H54 (cell line): ENCODE measurements at regions not wholly inside any gene's neighbourhood (a gene's known extent, or its start where the extent isn't known, plus 50 kb on each side); places are given as distances from the start of the nearest gene placed in this dataset.

Experiments
- DNase-seq: peaks from one replicate; pipeline ENCODE4 v3.0.0; 2011; ENCODE audit warnings: low spot score, mixed read lengths; ENCODE audit not compliant: insufficient read length
- FAIRE-seq: peaks from 3 replicates; lab custom pipeline; 2011; peaks lifted over from hg19 to GRCh38; lab: Jason Lieb, UNC
- POLR2A ChIP-seq: IDR thresholded peaks from 2 replicates; pipeline ENCODE4 v1.6.1; 2011; ENCODE audit warnings: low read depth, mild to moderate bottlenecking, low read length

- no peak for TF ChIP-seq POLR2A
- FAIRE-seq (no peak), DNase-seq (peak; percentile 16)
Observed at GRCh38 chr3:124078953-124079911, 87.3 kb upstream of the ROPN1 start.

- DNase-seq: no peak
- FAIRE-seq: no peak
- TF ChIP-seq POLR2A: no peak
Observed at GRCh38 chr3:124079912-124080276, 88.0 kb upstream of the ROPN1 start.

GRCh38 chr3:124082343-124082742 is 90.4 kb upstream of the ROPN1 start:
- no peak for FAIRE-seq
- no peak for DNase-seq
- TF ChIP-seq POLR2A: no peak

DNA sequence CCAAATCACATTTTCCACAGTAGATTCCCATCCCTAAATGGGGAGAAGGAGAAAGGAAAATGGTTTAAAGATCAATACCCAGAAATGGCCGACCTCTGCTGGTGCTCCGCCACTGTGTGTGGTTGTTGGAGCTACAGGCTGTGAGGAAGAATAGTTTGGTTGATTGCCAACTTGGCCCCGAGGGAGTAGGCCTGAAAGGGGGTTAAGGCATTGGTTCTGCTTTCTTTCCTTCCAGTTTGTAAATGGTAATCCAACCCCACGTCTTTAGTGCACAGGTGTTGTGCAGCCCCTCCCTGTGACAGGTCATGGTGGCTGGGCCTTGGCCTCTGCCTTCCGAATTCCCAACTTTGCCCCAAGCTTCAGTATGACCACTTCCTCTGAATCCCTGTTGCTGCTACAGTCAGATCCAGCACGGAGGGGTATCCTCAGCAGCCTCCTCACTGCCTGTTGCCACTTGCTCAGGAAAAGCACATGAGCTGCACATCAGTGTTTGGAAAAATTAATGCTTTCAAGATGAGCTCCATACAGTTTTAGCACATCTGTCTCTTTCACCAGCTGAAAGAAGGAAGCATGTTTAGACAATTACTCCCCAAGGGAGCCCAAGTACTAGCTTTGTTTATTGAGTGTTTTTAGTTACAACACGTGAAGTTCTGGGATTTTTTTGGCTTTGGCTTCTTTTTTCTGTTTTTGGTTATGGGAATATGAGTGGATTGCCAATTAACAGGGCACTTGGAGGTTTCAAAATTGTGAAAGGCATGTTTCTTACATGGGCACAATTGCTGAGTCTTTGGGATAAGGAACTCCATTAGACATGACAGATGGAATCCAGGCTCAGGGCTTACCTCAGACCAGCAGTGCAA is 92.3 kb upstream of the ROPN1 start:
- DNase-seq: no peak
- no peak for TF ChIP-seq POLR2A

GRCh38 chr3:124088801-124089200 is 96.9 kb upstream of the ROPN1 start:
- no peak for FAIRE-seq
- DNase-seq: no peak
- TF ChIP-seq POLR2A: no peak

More for the DNA sequence above, 92.3 kb upstream of the ROPN1 start:
- FAIRE-seq: no peak

DNA sequence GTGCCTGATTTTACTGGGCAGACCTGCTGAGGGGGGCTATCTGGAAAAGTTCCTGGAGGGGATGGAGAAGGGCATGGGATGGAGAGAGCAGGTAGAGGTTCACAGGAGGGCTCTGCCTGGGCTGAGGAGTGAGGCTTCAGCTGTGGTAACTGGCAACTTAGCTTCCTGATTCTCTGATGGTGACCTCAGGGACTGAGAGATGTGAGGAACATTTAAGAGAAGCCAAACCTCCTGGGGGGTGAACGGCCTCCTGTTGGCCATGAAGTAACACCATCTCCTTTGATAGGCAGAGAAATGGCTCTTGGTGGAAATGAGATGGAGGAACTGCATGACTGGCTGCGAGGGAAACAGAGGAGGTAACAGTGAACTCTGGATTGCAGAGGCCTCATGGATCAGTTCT is 97.3 kb upstream of the ROPN1 start:
- no peak for TF ChIP-seq POLR2A
- FAIRE-seq: no peak

GRCh38 chr3:124091716-124092115 is 99.8 kb upstream of the ROPN1 start:
- no peak for DNase-seq
- TF ChIP-seq POLR2A: no peak
- no peak for FAIRE-seq

More for the DNA sequence above, 97.3 kb upstream of the ROPN1 start:
- no peak for DNase-seq

DNA sequence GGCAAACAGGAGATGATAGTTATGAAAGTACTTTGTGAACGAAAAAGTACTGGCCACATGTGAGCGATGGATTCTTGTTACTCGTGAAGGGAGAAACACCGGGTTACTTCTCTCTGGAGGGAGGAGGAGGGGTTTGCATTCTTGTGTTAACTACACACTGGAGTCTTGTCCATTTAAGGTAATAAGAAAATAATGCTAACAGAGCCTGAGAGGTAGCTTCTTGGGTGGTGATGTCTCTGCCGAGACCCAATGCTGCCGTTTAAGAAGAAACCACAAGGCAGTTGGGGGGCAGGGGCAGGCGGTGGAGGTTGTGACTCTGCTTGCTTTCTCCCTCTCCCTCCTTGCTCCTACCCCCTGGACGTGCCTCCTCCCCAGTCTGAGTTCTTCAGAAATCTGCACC is 100.9 kb upstream of the ROPN1 start:
- DNase-seq: no peak
- FAIRE-seq: no peak
- TF ChIP-seq POLR2A: no peak

DNA sequence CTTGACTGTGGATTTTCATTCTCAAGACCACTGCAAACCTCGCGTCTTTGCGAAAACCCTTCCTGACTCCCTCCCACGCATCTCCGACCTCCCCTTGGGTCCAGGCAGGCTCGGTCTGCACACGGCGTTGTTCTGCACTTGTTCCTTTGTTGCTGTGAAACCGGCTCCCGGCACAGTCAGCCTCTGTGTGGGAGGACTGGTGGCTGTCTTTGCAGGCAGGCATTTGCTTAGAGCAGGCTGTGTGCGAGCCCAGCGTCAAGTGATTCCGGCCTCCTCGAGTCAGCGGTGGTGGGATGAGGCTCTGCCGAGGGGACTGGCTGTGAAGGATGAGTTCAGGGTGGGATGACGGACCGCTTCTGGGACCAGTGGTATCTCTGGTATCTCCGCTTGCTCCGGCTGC is 102.6 kb upstream of the ROPN1 start:
- no peak for FAIRE-seq
- no peak for TF ChIP-seq POLR2A
- no peak for DNase-seq

DNA sequence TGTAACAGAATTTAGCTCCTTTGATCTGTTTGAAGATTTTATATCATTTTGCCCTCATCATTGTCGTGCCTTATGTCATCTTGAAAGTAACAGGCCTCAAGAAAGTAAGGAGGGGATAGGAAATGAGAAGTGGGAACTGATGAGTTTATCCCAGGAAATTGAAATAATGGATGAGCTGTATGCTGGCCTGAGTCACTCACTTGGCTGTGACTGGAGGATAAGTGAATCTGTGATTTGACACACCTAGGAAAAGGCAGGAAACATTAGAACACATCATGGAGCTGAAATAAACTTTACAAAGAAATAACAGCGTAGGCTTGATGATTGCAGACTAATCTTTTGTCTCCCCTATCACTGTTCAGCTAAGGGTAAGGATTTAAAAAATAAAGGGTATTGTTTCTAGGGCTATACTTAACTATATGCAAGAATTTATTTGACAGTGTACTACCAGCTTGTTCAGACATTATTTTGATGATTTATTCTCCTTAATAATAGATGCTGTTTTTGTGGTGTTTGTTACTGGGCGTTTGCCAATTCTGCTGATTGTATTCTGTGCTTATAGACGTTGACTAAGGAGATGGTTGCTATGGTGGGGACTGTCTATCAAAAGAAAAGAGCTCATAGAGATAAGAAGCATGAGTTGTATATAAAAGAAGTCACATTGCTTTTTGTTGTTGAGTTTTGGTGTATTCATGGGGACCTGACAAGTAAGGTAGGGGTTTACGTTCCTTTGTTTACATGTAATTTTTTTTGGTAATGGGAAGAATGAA is 105.6 kb upstream of the ROPN1 start:
- DNase-seq (no peak), FAIRE-seq (no peak)
- no peak for TF ChIP-seq POLR2A

DNA sequence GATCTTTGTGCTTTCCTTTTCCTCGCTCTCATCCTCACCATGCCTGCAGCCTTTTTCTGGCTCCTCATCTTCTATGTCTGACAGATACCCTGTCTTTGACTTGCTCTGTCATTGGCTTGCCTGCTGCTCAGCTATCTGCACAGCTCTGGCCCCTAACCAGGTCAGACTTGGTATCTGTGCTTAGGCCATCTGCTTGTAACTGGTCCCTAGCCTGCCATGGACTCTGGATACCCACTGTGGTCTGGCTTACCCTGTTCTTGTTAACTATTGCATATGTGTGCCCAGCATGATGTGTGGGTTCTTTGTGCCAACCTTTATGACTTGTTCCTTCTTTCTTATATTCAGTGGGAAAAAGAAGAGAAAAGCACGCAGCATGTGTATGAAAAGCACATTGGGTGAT is 109.7 kb upstream of the ROPN1 start:
- no peak for DNase-seq
- no peak for FAIRE-seq
- no peak for TF ChIP-seq POLR2A

DNA sequence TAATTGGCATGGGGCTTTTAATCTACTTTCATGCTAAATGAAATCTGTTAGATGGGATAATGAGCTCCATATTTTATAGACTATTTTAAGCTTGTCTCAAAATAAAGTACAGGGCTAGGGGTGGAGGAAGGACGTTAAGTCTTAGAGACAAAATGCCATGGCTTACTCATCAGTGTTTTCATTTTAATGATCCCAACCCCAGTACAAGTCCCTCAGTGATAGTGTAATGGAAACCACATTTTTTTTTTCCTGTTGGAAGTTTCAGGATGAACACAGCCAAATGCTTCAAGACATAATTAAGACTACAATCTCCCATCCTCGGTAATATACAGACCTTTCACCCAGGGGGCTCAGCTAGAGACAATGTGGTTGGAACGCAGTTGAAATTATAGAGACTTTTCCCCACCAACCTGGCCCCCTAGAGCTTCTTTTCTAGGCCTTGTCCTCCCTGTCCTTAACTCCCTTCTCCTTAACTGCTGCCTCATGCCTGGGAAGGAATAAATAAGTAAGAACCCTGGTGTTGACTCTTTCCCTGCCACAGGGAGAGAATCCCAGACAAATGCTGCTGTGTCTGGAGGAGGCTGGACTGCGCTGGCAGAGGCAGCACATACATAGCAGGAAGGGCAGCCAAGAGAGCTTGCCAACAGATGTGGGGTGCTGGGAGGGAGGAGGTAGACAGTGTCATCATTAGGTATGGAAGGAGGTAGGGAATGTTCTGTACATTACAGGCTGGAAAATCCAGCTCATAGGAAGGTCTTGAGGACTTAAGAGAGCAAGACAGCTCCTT is 115.4 kb upstream of the ROPN1 start:
- TF ChIP-seq POLR2A: no peak
- FAIRE-seq: no peak

DNA sequence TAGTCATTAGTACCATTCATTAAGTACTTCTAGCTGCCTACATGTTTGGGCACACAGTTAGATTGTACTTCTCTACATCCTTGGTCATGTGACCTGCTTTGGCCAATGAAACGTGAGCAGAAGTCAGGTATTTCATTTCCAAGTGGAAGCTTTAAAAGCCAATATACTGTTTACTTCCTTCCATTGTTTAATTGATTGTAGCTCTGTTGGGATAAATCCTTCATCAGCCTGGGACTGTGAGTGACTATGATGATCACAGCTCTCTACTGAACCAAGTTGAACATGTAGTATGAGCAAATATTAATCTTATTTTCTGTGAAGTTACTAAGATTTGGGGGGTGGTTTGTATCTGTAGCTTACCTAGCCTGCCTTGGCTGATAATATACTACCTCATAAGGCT is 116.5 kb upstream of the ROPN1 start:
- DNase-seq (no peak), FAIRE-seq (no peak)
- no peak for TF ChIP-seq POLR2A

More for the DNA sequence above, 115.4 kb upstream of the ROPN1 start:
- no peak for DNase-seq

DNA sequence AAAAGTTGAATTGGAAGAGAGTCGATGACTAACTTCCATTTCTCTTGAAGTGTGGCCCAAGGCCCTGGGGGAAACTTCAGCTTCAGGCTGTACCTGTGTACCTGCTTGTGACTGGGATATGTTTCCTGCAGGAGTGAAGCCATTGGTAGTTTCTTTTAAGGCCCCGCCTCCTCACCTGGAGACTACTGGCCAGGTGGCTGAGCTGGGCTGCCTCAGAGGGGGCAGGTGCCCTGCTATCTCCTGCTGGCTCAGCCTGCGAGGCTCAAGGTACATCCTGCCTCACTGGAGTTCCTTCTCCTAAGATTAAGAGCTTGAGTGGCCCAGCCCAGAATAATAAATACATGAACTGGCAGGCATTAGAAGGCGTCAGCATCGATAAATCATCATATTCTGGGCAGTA is 121.6 kb upstream of the ROPN1 start:
- DNase-seq (no peak), FAIRE-seq (no peak)
- TF ChIP-seq POLR2A: no peak
